ENCODE measurements at regions not wholly inside any gene's neighbourhood (a gene's known extent, or its start where the extent isn't known, plus 50 kb on each side); places are given as distances from the start of the nearest gene placed in this dataset.

GRCh38 chr3:25911525-25912295, 121.8 kb downstream of the OXSM start:
- TF ChIP-seq CTCF (IDR thresholded peaks at IDR 0.05 in 8 of 11, conservative IDR thresholded peaks at IDR 0.05 in 3 of 11) (no peak), POLR2AphosphoS5 (IDR thresholded peaks at IDR 0.05) (no peak), POLR2A (IDR thresholded peaks at IDR 0.05) (no peak)

All from spleen (tissue), 7 donors.